Heart right ventricle (tissue), 16 donors: ENCODE measurements at regions not wholly inside any gene's neighbourhood (a gene's known extent, or its start where the extent isn't known, plus 50 kb on each side); places are given as distances from the start of the nearest gene placed in this dataset.

Source experiments
- ATAC-seq, 8 donors: fragments of 200-7000 bp; cut with Tn5 transposase; one replicate each; pipeline ENCODE4 v1.9.1; 2020; ENCODE audit warnings: mild to moderate bottlenecking in 8 of 8, moderate library complexity in 8 of 8, moderate number of reproducible peaks in 1 of 8
- DNase-seq, 2 donors: peaks; one replicate each; pipeline ENCODE4 v3.0.0-alpha.2; 2020
- H3K27ac ChIP-seq, 10 donors: fragments of 200-600 bp; sonication (generic) in 2 of 10; one replicate each; pipeline versions ENCODE4 v1.5.0 to v1.8.0; 2020 to 2022; ENCODE audit warnings: mild to moderate bottlenecking in 3 of 10
- H3K27me3 ChIP-seq, 7 donors: fragments of 200-600 bp; one replicate each; pipeline ENCODE4 v1.8.0; 2021 to 2022; ENCODE audit warnings: mild to moderate bottlenecking in 2 of 7
- H3K36me3 ChIP-seq, 9 donors: fragments of 200-600 bp; sonication (generic) in 1 of 9; one replicate each; pipeline versions ENCODE4 v1.5.0 to v1.8.0; 2020 to 2022; ENCODE audit warnings: mild to moderate bottlenecking in 2 of 9
- H3K4me1 ChIP-seq, 9 donors: fragments of 200-600 bp; sonication (generic) in 1 of 9; one replicate each; pipeline versions ENCODE4 v1.5.0 to v1.8.0; 2020 to 2022; ENCODE audit warnings: mild to moderate bottlenecking in 4 of 9
- H3K4me3 ChIP-seq, 10 donors: fragments of 200-600 bp; sonication (generic) in 2 of 10; one replicate each; pipeline versions ENCODE4 v1.5.0 to v1.8.0; 2020 to 2022; ENCODE audit warnings: mild to moderate bottlenecking in 7 of 10, moderate library complexity in 2 of 10
- H3K9me3 ChIP-seq, 11 donors: fragments of 200-600 bp in 10 of 11; sonication (generic) in 2 of 11; one replicate each; pipeline versions ENCODE4 v1.5.0 to v1.8.0; 2013 to 2022; ENCODE audit warnings: mild to moderate bottlenecking in 2 of 11, control low read depth in 1 of 11, moderate library complexity in 1 of 11
- WGBS, 2 donors: extraction: QIAGEN DNeasy Blood & Tissue Kit; methylation state at CpG; one replicate each; pipeline ENCODE4 v1.1.7; 2013; ENCODE audit warnings: inconsistent platforms in 1 of 2; 5-methylcytosine and 5-hydroxymethylcytosine counted together
- intact Hi-C, 10 donors: fragments of 100-400 bp; cut with DNase I; formaldehyde crosslinking; loops; one replicate each; pipeline versions ENCODE4 v1.11.1 to v1.14.2; 2022
- TF ChIP-seq, protein P1 (sequence below), 9 donors: fragments of 200-600 bp; sonication (generic) in 2 of 9; IDR thresholded peaks; one replicate each; pipeline versions ENCODE4 v1.5.0 to v1.8.0; 2021 to 2022; ENCODE audit warnings: antibody characterized with exemption in 9 of 9, mild to moderate bottlenecking in 5 of 9, moderate library complexity in 1 of 9
- donor health status: Arrhythmogenic right ventricular cardiomyopathy.
- donor health status: ischemic (EF 13 %, LVEDD 7.1; RV severe dilation, severe dysfunction).
- donor health status: healthy with polysubstance abuse.
- donor health status: DM: no; HTN: yes; CAD: no.
- donor health status: DM: no; HTN: no; CAD: no.
- donor health status: ischemic (EF 25% LVEDD 6.9; RV normal size, moderate dysfunction).
- donor health status: ischemic (EF 25% LVEDD 5.7; RV mildly dilated, moderate dysfunction).
- donor health status: healthy.
- donor health status: DM: yes; HTN: yes; CAD: no.
- donor health status: Ischemic cardiomyopathy.
- donor health status: ischemic (EF 35%, LVEDD 5.7; RV mildly dilated, moderate dysfunction).
- donor health status: nonischemic (EF 11% LVEDD 7.7; RV severe dilation, severe dysfunction).
- donor health status: DM: yes; HTN: yes; CAD: no.
- donor health status: PGD.
- donor health status: ischemic (EF 29% LVEDD 5.4; RV normal size, mild dysfunction).
- donor health status: nonischemic (EF 23%, LVEDD 6.1; RV moderate dilation, normal function).

DNA sequence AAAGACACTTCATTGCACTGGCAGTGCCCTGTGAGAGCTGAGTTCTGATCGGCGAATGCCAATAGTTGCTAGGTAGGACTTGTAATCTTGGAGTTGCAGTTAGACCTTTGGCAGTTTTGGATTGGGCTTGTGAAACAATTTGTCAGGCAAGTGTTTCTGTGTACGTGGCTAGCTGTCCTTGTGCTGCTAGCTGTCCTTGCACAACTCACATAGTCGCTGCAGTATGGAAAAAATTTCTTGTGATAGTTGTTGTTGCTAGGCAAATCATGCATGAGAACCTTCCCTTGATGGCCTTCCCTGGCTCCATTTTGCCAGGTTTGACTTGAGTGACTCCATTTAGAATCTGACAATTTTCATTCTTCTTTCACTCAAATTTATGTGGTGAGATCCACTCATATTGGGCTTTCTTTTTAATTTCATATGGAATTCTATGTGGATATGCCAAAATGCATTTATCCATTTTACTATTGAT is 140.7 kb downstream of the APIP start:
- intact Hi-C loops: no loop called here
- no peaks in the 10 kb centered on the region for H3K4me1 ChIP-seq
- H3K27ac ChIP-seq: no peak overlapping the region
- H3K9me3 ChIP-seq: peaks cover 0 to 10% (median 0%) of the 10 kb centered on the region in 11 donors
- WGBS, 2 donors: 78 to 81% methylated on average over 4 of the region's 4 CpGs
- H3K27me3 ChIP-seq: peaks cover 0 to 6% (median 0%) of the 10 kb centered on the region in 7 donors
- H3K36me3 ChIP-seq: no peaks in the 10 kb centered on the region
- ATAC-seq (no peak), DNase-seq (no peak)
- TF ChIP-seq, protein P1, sequence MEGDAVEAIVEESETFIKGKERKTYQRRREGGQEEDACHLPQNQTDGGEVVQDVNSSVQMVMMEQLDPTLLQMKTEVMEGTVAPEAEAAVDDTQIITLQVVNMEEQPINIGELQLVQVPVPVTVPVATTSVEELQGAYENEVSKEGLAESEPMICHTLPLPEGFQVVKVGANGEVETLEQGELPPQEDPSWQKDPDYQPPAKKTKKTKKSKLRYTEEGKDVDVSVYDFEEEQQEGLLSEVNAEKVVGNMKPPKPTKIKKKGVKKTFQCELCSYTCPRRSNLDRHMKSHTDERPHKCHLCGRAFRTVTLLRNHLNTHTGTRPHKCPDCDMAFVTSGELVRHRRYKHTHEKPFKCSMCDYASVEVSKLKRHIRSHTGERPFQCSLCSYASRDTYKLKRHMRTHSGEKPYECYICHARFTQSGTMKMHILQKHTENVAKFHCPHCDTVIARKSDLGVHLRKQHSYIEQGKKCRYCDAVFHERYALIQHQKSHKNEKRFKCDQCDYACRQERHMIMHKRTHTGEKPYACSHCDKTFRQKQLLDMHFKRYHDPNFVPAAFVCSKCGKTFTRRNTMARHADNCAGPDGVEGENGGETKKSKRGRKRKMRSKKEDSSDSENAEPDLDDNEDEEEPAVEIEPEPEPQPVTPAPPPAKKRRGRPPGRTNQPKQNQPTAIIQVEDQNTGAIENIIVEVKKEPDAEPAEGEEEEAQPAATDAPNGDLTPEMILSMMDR (IDR thresholded peaks at IDR 0.05): no peak
- no peak overlapping the region for H3K4me3 ChIP-seq

DNA sequence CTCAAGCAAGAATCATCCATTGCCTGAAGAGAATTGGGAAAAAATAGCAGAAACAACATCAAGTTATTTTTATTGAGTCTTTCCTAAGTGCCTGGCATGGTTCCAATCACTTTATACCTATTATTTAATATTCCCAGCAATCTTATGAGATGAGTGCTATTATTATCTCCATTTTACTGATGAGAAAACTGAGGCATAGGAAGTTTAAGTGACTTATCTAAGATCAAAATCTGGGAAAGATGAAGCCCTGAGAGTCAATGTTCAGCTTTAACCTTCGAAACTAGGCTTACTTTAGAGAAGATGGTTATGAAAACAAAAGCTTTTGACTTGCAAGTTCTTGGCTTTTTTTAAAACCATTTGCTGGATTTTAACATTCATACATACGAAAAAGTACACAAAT is 141.6 kb downstream of the APIP start:
- Histone ChIP-seq H3K27me3 (peaks cover 0 to 7% (median 0%) of the 10 kb centered on the region in 7 donors), H3K27ac (no peak overlapping the region), H3K4me3 (no peak overlapping the region), H3K9me3 (peaks cover 0 to 10% (median 0%) of the 10 kb centered on the region in 11 donors), H3K4me1 (no peaks in the 10 kb centered on the region), H3K36me3 (no peaks in the 10 kb centered on the region)
- ATAC-seq (no peak), DNase-seq (no peak)
- intact Hi-C loops: no loop called here
- 65 to 67% methylated on average over 2 of the region's 2 CpGs for WGBS, 2 donors
- TF ChIP-seq, protein P1 (IDR thresholded peaks at IDR 0.05): no peak

DNA sequence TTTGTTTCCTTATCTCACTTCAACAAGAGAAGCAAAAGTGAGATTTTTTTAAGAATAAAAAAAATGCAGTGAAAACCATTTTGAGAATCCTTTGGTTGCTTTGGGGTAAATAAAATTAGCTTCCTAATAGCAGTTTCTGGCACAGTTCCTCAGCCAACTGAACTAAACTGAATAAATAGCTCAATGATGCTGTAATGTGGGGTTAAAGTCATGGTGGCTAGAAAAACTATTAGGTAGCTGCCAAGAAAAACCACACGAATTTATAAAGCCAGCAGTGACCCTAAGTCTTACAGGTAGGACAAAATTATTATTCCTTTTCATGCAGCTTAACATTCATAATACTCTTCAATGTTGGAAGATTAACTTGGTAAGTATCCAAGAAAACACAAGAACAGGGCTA is 142.4 kb downstream of the APIP start:
- intact Hi-C loops: no loop called here
- H3K36me3 ChIP-seq: no peaks in the 10 kb centered on the region
- H3K4me3 ChIP-seq: no peak overlapping the region
- ATAC-seq: no peak
- peaks cover 0 to 10% (median 0%) of the 10 kb centered on the region in 11 donors for H3K9me3 ChIP-seq
- 27 to 36% methylated on average over 1 of the region's 1 CpG for WGBS, 2 donors
- no peak overlapping the region for H3K27ac ChIP-seq
- TF ChIP-seq, protein P1 (IDR thresholded peaks at IDR 0.05): no peak
- H3K27me3 ChIP-seq: peaks cover 0 to 12% (median 0%) of the 10 kb centered on the region in 7 donors
- no peak for DNase-seq
- no peaks in the 10 kb centered on the region for H3K4me1 ChIP-seq

DNA sequence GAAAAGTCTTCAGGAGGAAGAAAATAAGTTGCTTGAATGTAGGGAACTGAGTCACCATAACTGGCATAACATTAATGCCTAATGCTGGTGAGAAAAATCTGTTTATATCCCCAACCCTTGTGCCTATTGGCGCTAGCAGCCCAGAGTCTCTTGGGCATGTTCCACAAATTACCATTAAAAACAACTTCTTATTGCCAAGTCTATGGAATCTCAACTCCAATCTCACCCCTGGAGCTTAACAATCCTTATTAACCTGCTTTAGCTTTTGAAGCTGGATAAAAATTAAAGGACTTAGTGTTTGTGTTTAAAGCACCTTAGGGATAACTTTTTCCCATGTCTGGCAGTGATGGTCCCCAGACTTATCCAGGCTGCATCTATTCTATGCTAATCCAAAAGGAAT is 143.0 kb downstream of the APIP start:
- Histone ChIP-seq H3K27me3 (peaks cover 0 to 12% (median 0%) of the 10 kb centered on the region in 7 donors), H3K36me3 (no peaks in the 10 kb centered on the region), H3K4me1 (no peaks in the 10 kb centered on the region), H3K4me3 (no peak overlapping the region), H3K27ac (no peak overlapping the region), H3K9me3 (peaks cover 0 to 13% (median 0%) of the 10 kb centered on the region in 11 donors)
- 56 to 88% methylated on average over 1 of the region's 1 CpG for WGBS, 2 donors
- intact Hi-C loops: no loop called here
- no peak for ATAC-seq
- TF ChIP-seq, protein P1 (IDR thresholded peaks at IDR 0.05): no peak
- DNase-seq: no peak
